Right lobe of liver (tissue), 6 donors: ENCODE measurements at regions not wholly inside any gene's neighbourhood (a gene's known extent, or its start where the extent isn't known, plus 50 kb on each side); places are given as distances from the start of the nearest gene placed in this dataset.
"Not testable (repeated sequence)": the region's sequence is repeated elsewhere in the genome, so short reads cannot be mapped to it uniquely, and the experiment has no call there.

Experiments used
- ATAC-seq, 4 donors: fragments of 200-7000 bp; cut with Tn5 transposase; one replicate each; pipeline ENCODE4 v1.9.1; 2020; ENCODE audit warnings: mild to moderate bottlenecking in 4 of 4, moderate library complexity in 4 of 4
- DNase-seq, 3 donors: peaks; one replicate each; pipeline ENCODE4 v3.0.0-alpha.2; 2020
- H3K27ac ChIP-seq, 3 donors: fragments of 200-600 bp; one replicate each; pipeline ENCODE4 v1.8.0; 2022
- H3K27me3 ChIP-seq, 2 donors: fragments of 200-600 bp; one replicate each; pipeline ENCODE4 v1.8.0; 2022
- H3K36me3 ChIP-seq, 4 donors: fragments of 200-600 bp; sonication (generic) in 1 of 4; one replicate each; pipeline versions ENCODE4 v1.5.1 to v1.8.0; 2017 to 2022; ENCODE audit warnings: control low read depth in 1 of 4
- H3K4me1 ChIP-seq, 4 donors: fragments of 200-600 bp; sonication (generic) in 1 of 4; one replicate each; pipeline versions ENCODE4 v1.5.1 to v1.8.0; 2017 to 2022; ENCODE audit warnings: control low read depth in 1 of 4
- H3K4me3 ChIP-seq, 3 donors: fragments of 200-600 bp; one replicate each; pipeline ENCODE4 v1.8.0; 2022
- H3K9me3 ChIP-seq, 4 donors: fragments of 200-600 bp; sonication (generic) in 1 of 4; one replicate each; pipeline versions ENCODE4 v1.5.1 to v1.8.0; 2017 to 2022; ENCODE audit warnings: control low read depth in 1 of 4
- POLR2A ChIP-seq: fragments of 450-650 bp; IDR thresholded peaks from one replicate; pipeline ENCODE4 v1.6.1; 2017; ENCODE audit warnings: antibody characterized with exemption, mild to moderate bottlenecking
- WGBS: methylation state at CpG from one replicate; pipeline ENCODE4 v1.1.6; 2018; ENCODE audit warnings: low coverage, low lambda C conversion rate; ENCODE audit not compliant: insufficient coverage; ENCODE audit errors: missing lambda C conversion rate; 5-methylcytosine and 5-hydroxymethylcytosine counted together
- intact Hi-C, 2 donors: fragments of 100-400 bp; cut with DNase I; formaldehyde crosslinking; loops; one replicate each; pipeline versions ENCODE4 v1.11.2 to v1.14.1; 2022
- TF ChIP-seq, protein P1 (sequence below), 4 donors: fragments of 200-600 bp in 3 of 4; fragments of 450-650 bp in 1 of 4; IDR thresholded peaks; one replicate each; pipeline versions ENCODE4 v1.5.1 to v1.8.0; 2016 to 2022; ENCODE audit warnings: antibody characterized with exemption in 4 of 4, mild to moderate bottlenecking in 2 of 4
- donor health status: DM: no; HTN: yes; CAD: no.
- donor health status: DM: no; HTN: no; CAD: no.
- donor health status: DM: no; HTN: no; CAD: no.
- donor health status: DM: no; HTN: yes; CAD: no.
- donor health status: DM: no; HTN: yes; CAD: no.

DNA sequence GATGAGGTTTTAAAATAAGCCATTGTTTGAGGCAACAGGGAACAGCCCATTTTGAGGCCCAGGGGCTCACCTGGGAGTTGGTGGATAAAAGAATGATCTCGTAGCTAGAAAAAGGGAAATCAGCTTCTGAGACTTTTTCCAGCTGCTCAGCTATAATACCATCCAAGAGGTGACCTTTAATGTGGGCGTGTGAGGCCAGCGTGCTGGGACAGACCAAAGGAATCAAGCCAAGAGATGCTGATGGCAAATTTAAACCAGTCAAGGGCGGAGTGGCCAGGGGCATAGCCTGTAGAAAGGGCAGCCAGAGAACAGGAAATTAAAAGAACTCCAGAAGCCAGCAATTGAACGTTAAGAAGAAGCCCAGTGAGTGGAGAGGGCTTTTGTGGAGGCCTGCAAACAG is 132.6 kb downstream of the IER5 start:
- TF ChIP-seq POLR2A = no peak
- TF ChIP-seq, protein P1, sequence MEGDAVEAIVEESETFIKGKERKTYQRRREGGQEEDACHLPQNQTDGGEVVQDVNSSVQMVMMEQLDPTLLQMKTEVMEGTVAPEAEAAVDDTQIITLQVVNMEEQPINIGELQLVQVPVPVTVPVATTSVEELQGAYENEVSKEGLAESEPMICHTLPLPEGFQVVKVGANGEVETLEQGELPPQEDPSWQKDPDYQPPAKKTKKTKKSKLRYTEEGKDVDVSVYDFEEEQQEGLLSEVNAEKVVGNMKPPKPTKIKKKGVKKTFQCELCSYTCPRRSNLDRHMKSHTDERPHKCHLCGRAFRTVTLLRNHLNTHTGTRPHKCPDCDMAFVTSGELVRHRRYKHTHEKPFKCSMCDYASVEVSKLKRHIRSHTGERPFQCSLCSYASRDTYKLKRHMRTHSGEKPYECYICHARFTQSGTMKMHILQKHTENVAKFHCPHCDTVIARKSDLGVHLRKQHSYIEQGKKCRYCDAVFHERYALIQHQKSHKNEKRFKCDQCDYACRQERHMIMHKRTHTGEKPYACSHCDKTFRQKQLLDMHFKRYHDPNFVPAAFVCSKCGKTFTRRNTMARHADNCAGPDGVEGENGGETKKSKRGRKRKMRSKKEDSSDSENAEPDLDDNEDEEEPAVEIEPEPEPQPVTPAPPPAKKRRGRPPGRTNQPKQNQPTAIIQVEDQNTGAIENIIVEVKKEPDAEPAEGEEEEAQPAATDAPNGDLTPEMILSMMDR (IDR thresholded peaks at IDR 0.05) = no peak
- Histone ChIP-seq H3K4me1 (no peaks in the 10 kb centered on the region), H3K9me3 (no peaks in the 10 kb centered on the region), H3K27ac (no peak overlapping the region), H3K4me3 (no peak overlapping the region), H3K27me3 (no peaks in the 10 kb centered on the region), H3K36me3 (no peaks in the 10 kb centered on the region)
- intact Hi-C loops = no loop called here
- 38% methylated on average over 4 of the region's 5 CpGs for WGBS
- ATAC-seq (no peak), DNase-seq (no peak)

DNA sequence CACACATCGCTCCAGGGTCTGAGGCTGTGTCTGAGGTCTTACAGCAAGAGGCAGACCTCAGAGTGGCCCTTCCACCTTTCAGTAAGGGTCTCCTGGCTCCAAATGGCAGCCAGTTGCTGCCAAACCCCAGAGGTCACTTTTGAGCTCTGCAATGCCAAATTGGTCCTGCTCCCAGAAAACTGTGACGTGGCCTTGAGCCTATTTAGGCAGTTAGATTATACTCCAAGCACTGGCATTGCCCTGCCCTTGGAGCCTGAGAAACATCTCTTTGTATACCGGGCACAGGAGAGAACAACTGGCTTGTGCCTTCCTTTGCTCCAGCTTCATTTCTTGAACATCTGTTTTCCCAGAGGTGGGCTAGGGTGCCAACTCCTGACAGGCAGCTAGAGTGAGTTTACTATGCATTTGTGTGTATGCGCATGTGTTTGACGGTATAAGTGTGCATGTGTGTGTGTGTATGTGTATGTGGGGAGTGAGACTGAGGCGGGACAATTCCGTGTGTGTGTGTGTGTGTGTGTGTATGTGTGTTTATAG is 134.5 kb downstream of the IER5 start:
- intact Hi-C loops = no loop called here

DNA sequence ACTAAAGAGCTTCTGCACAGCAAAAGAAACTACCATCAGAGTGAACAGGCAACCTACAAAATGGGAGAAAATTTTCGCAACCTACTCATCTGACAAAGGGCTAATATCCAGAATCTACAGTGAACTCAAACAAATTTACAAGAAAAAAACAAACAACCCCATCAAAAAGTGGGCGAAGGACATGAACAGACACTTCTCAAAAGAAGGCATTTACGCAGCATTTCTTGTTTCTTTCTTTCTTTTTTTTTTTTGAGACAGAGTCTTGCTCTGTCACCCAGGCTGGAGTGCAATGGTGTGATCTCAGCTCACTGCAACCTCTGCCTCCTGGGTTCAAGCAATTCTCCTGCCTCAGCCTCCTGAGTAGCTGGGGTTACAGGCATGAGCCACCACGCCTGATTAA is 138.2 kb downstream of the IER5 start:
- H3K27ac ChIP-seq, H3K27me3 ChIP-seq, H3K4me1 ChIP-seq, H3K4me3 ChIP-seq, intact Hi-C loops, H3K36me3 ChIP-seq, ATAC-seq, H3K9me3 ChIP-seq, DNase-seq: not testable (repeated sequence)
- WGBS = 53% methylated on average over 3 of the region's 4 CpGs

More for the DNA sequence above, 134.5 kb downstream of the IER5 start:
- no peak for TF ChIP-seq POLR2A
- TF ChIP-seq, protein P1 (IDR thresholded peaks at IDR 0.05) = no peak
- DNase-seq (no peak), ATAC-seq (no peak)
- no peaks in the 10 kb centered on the region for H3K36me3 ChIP-seq
- no peaks in the 10 kb centered on the region for H3K27me3 ChIP-seq
- no peaks in the 10 kb centered on the region for H3K4me1 ChIP-seq
- no peaks in the 10 kb centered on the region for H3K9me3 ChIP-seq
- H3K4me3 ChIP-seq = no peak overlapping the region
- H3K27ac ChIP-seq = no peak overlapping the region
- 92% methylated on average over 4 of the region's 7 CpGs for WGBS

DNA sequence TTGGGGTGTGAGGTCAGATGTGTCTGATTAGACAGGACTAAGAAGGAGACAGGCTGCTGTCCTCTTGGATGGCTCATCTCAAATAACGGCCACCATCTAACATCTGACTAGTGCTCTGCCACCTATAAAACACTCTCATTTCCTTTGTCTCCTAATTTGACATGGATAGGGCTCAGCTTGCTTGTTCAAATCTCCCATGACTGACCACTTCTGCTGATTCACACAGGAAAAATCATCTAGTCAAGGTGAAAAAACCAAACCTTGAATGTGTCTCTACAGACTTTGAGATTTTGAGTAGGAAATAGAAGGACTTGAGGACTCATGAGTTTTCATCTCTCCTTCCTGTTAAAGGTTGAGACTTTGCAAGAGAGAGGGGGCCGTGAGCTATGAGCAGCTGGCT is 150.6 kb downstream of the IER5 start:
- Histone ChIP-seq H3K4me1 (no peaks in the 10 kb centered on the region), H3K4me3 (no peak overlapping the region), H3K27ac (no peak overlapping the region), H3K27me3 (no peaks in the 10 kb centered on the region), H3K9me3 (no peaks in the 10 kb centered on the region), H3K36me3 (no peaks in the 10 kb centered on the region)
- TF ChIP-seq, protein P1 (IDR thresholded peaks at IDR 0.05) = no peak
- TF ChIP-seq POLR2A = no peak
- 76% methylated on average over 2 of the region's 2 CpGs for WGBS
- ATAC-seq (no peak), DNase-seq (no peak)
- intact Hi-C loops = no loop called here

DNA sequence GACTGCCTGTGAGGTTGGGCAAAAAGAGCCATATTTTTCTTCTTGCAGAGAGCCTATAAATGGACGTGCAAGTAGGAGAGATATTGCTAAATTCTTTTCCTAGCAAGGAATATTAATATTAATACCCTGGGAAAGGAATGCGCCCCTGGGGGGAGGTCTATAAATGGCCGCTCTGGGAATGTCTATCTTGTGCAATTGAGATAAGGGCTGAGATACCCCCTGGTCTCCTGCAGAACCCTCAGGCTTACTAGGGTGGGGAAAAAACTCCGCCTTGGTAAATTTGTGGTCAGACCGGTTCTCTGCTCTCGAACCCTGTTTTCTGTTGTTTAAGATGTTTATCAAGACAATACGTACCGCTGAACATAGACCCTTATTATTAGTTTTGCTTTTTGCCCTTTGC is 157.8 kb downstream of the IER5 start:
- H3K4me1 ChIP-seq, H3K27me3 ChIP-seq, H3K4me3 ChIP-seq, H3K9me3 ChIP-seq, DNase-seq, H3K27ac ChIP-seq, ATAC-seq, H3K36me3 ChIP-seq, intact Hi-C loops: not testable (repeated sequence)
- WGBS = 77% methylated on average over 8 of the region's 8 CpGs

DNA sequence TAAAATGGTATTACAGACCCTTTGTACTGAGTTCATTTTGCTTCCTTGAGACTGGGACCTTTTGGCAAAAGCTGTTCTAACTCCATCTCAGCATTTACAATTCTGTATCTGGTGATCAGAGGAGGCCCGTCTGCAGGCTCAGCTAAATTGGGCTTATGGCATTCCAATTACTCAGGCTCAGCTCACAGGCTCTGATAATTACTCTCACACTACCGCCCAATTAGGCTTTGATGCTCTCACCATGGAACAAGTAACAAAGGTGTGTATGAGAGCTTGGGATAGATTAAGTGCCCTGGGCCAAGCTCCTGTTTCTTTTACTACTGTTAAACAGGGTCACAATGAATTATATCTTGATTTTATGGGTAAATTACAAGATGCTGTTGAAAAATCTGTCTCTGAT is 159.9 kb downstream of the IER5 start:
- H3K36me3 ChIP-seq, H3K9me3 ChIP-seq, H3K4me1 ChIP-seq, H3K27me3 ChIP-seq, H3K4me3 ChIP-seq, DNase-seq, ATAC-seq, H3K27ac ChIP-seq, intact Hi-C loops: not testable (repeated sequence)
- 56% methylated on average over 2 of the region's 2 CpGs for WGBS
